Breast epithelium (tissue), 3 donors: ENCODE measurements at regions not wholly inside any gene's neighbourhood (a gene's known extent, or its start where the extent isn't known, plus 50 kb on each side); places are given as distances from the start of the nearest gene placed in this dataset.

Experiments
- POLR2A ChIP-seq: fragments of 450-650 bp; IDR thresholded peaks from one replicate; pipeline ENCODE4 v1.6.1; 2016; ENCODE audit warnings: antibody characterized with exemption, mild to moderate bottlenecking, moderate library complexity
- TF ChIP-seq, protein P1 (sequence below), 3 donors: fragments of 450-650 bp; IDR thresholded peaks; one replicate each; pipeline ENCODE4 v1.5.1; 2016 to 2017; ENCODE audit warnings: antibody characterized with exemption in 3 of 3, mild to moderate bottlenecking in 3 of 3, moderate library complexity in 3 of 3

DNA sequence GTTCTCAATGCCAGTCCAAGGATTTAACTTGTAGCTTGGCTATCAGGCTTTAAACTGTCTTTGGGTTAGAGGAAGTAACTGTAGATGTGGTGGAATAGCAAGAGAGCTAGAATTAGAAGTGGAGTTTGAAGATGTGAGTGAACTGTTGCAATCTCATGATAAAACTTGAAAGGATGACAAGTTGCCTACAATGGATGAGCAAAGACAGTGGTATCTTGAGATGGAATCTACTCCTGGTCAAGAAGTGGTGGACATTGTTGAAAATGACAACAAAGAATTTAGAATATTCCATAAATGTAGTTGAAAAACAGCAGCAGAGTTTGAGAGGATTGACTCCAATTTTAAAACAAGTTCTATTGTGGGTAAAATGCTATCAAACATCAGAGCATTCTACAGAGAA is 199.0 kb downstream of the DUSP6 start:
- TF ChIP-seq, protein P1, sequence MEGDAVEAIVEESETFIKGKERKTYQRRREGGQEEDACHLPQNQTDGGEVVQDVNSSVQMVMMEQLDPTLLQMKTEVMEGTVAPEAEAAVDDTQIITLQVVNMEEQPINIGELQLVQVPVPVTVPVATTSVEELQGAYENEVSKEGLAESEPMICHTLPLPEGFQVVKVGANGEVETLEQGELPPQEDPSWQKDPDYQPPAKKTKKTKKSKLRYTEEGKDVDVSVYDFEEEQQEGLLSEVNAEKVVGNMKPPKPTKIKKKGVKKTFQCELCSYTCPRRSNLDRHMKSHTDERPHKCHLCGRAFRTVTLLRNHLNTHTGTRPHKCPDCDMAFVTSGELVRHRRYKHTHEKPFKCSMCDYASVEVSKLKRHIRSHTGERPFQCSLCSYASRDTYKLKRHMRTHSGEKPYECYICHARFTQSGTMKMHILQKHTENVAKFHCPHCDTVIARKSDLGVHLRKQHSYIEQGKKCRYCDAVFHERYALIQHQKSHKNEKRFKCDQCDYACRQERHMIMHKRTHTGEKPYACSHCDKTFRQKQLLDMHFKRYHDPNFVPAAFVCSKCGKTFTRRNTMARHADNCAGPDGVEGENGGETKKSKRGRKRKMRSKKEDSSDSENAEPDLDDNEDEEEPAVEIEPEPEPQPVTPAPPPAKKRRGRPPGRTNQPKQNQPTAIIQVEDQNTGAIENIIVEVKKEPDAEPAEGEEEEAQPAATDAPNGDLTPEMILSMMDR (IDR thresholded peaks at IDR 0.05), result no peak
- no peak for TF ChIP-seq POLR2A
